ENCODE measurements at regions not wholly inside any gene's neighbourhood (a gene's known extent, or its start where the extent isn't known, plus 50 kb on each side); places are given as distances from the start of the nearest gene placed in this dataset.

DNA sequence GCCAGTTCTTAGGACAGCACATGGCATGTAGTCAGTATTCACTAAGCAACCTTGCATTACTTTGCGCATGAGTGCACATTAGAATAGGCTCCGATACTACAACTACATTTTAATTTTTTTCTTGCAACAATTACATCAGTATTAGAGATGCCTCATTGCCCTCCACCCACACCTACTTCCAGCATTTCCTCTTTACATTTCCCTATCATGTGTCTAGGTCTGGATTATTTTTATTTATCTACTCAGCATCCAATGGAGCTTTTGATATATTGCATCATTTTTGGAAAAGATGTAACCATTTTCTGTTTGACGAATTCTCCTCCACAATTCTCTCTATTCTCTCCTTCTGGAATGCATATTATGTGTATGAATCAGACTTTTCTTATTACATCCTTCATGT is 258.2 kb upstream of the GLI3 start:
- TF ChIP-seq, protein P1, sequence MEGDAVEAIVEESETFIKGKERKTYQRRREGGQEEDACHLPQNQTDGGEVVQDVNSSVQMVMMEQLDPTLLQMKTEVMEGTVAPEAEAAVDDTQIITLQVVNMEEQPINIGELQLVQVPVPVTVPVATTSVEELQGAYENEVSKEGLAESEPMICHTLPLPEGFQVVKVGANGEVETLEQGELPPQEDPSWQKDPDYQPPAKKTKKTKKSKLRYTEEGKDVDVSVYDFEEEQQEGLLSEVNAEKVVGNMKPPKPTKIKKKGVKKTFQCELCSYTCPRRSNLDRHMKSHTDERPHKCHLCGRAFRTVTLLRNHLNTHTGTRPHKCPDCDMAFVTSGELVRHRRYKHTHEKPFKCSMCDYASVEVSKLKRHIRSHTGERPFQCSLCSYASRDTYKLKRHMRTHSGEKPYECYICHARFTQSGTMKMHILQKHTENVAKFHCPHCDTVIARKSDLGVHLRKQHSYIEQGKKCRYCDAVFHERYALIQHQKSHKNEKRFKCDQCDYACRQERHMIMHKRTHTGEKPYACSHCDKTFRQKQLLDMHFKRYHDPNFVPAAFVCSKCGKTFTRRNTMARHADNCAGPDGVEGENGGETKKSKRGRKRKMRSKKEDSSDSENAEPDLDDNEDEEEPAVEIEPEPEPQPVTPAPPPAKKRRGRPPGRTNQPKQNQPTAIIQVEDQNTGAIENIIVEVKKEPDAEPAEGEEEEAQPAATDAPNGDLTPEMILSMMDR (IDR thresholded peaks at IDR 0.05; ENCODE audit: low read depth, low read length), result no peak
- TF ChIP-seq EZH2phosphoT487 (IDR thresholded peaks at IDR 0.05; ENCODE audit: low read depth), result no peak
